Endodermal cell (in vitro differentiated cells): ENCODE measurements at regions not wholly inside any gene's neighbourhood (a gene's known extent, or its start where the extent isn't known, plus 50 kb on each side); places are given as distances from the start of the nearest gene placed in this dataset.

Source experiments
- DNase-seq: peaks from one replicate; pipeline ENCODE4 v3.0.0-alpha.2; 2017
- H3K27ac ChIP-seq: 2 replicates; pipeline ENCODE4 v1.5.1; 2013; ENCODE audit warnings: mild to moderate bottlenecking, low read depth, low read length, moderate library complexity
- H3K27me3 ChIP-seq: 2 replicates; pipeline ENCODE4 v1.6.1; 2013; ENCODE audit warnings: mild to moderate bottlenecking, low read length, moderate library complexity; ENCODE audit not compliant: insufficient read depth, control insufficient read depth, poor library complexity, severe bottlenecking
- H3K36me3 ChIP-seq: 2 replicates; pipeline ENCODE4 v1.7.0; 2013; ENCODE audit warnings: mild to moderate bottlenecking, low read length, moderate library complexity; ENCODE audit not compliant: control insufficient read depth, insufficient read depth
- H3K4me1 ChIP-seq: one replicate; pipeline ENCODE4 v1.7.0; 2013; ENCODE audit warnings: low read length; ENCODE audit not compliant: control insufficient read depth, insufficient read depth
- H3K4me3 ChIP-seq: 2 replicates; pipeline ENCODE4 v1.5.1; 2013; ENCODE audit warnings: mild to moderate bottlenecking, low read length, moderate library complexity
- H3K9ac ChIP-seq: 2 replicates; pipeline ENCODE4 v1.6.1; 2013; ENCODE audit warnings: mild to moderate bottlenecking, low read length, moderate library complexity; ENCODE audit not compliant: poor library complexity, severe bottlenecking; ENCODE audit errors: extremely low read depth
- H3K9me3 ChIP-seq: 2 replicates; pipeline ENCODE4 v1.6.1; 2013; ENCODE audit warnings: mild to moderate bottlenecking, low read length, moderate library complexity; ENCODE audit not compliant: control insufficient read depth
- H3K27ac Mint-ChIP-seq: 2 replicates; pipeline ENCODE4 v1.8.0; 2020; ENCODE audit warnings: mixed read lengths
- H3K27me3 Mint-ChIP-seq: 2 replicates; pipeline ENCODE4 v1.8.0; 2021; ENCODE audit warnings: mild to moderate bottlenecking, mixed read lengths; ENCODE audit not compliant: insufficient read depth
- H3K36me3 Mint-ChIP-seq: 2 replicates; pipeline ENCODE4 v1.8.0; 2020; ENCODE audit warnings: low read depth, mixed read lengths
- H3K4me1 Mint-ChIP-seq: 2 replicates; pipeline ENCODE4 v1.8.0; 2020; ENCODE audit warnings: mixed read lengths
- H3K4me3 Mint-ChIP-seq: 2 replicates; pipeline ENCODE4 v1.8.0; 2020; ENCODE audit warnings: mild to moderate bottlenecking, moderate library complexity, mixed read lengths
- H3K9me3 Mint-ChIP-seq: 2 replicates; pipeline ENCODE4 v1.8.0; 2020; ENCODE audit warnings: mild to moderate bottlenecking, mixed read lengths
- WGBS, 2 experiments: methylation state at CpG; one replicate each; pipeline versions ENCODE4 v1.1.5 to v1.1.7; 2013; ENCODE audit warnings: missing lambda C conversion rate in 2 of 2, mixed read lengths in 1 of 2; ENCODE audit not compliant: insufficient coverage in 1 of 2, insufficient read length in 1 of 2; 5-methylcytosine and 5-hydroxymethylcytosine counted together
- TF ChIP-seq, protein P1 (sequence below): fragments of 200-600 bp; sonication (generic); conservative IDR thresholded peaks from 2 replicates; pipeline ENCODE4 v1.5.0; 2021; ENCODE audit warnings: antibody characterized with exemption, mild to moderate bottlenecking

DNA sequence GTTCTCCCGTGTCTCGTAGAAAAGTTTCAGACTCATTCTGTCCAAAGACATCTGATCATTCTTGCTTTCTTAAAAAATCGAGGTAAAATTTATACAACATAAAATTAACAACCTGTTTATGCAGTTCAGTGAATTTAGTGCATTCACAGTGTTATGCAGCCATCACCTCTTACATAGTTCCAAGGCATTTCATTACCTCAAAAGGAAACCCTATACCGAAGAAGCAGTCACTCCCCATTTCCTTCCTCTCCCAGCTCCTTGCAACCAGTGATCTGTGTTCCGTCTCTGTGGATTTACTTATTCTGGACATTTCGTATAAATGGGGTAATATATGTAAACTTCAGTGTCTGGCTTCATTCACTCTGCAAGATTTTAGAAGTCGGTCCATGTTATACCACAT lies 103.5 kb upstream of the HS3ST3A1 start:
- no peak overlapping the region for H3K4me3 ChIP-seq
- no peaks in the 10 kb centered on the region for H3K4me1 Mint-ChIP-seq
- no peak for DNase-seq
- no peaks in the 10 kb centered on the region for H3K4me1 ChIP-seq
- no peak overlapping the region for H3K9ac ChIP-seq
- no peak overlapping the region for H3K27ac Mint-ChIP-seq
- no peaks in the 10 kb centered on the region for H3K36me3 ChIP-seq
- TF ChIP-seq, protein P1, sequence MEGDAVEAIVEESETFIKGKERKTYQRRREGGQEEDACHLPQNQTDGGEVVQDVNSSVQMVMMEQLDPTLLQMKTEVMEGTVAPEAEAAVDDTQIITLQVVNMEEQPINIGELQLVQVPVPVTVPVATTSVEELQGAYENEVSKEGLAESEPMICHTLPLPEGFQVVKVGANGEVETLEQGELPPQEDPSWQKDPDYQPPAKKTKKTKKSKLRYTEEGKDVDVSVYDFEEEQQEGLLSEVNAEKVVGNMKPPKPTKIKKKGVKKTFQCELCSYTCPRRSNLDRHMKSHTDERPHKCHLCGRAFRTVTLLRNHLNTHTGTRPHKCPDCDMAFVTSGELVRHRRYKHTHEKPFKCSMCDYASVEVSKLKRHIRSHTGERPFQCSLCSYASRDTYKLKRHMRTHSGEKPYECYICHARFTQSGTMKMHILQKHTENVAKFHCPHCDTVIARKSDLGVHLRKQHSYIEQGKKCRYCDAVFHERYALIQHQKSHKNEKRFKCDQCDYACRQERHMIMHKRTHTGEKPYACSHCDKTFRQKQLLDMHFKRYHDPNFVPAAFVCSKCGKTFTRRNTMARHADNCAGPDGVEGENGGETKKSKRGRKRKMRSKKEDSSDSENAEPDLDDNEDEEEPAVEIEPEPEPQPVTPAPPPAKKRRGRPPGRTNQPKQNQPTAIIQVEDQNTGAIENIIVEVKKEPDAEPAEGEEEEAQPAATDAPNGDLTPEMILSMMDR, result no peak
- no peaks in the 10 kb centered on the region for H3K9me3 ChIP-seq
- peaks cover 14% of the 10 kb centered on the region for H3K27me3 Mint-ChIP-seq
- H3K4me3 Mint-ChIP-seq, result no peak overlapping the region
- H3K36me3 Mint-ChIP-seq, result no peaks in the 10 kb centered on the region
- WGBS, 2 experiments, result 83 to 98% methylated on average over 4 to 6 of the region's 7 CpGs
- H3K27ac ChIP-seq, result no peak overlapping the region
- H3K27me3 ChIP-seq, result peaks cover 4% of the 10 kb centered on the region
- no peaks in the 10 kb centered on the region for H3K9me3 Mint-ChIP-seq

DNA sequence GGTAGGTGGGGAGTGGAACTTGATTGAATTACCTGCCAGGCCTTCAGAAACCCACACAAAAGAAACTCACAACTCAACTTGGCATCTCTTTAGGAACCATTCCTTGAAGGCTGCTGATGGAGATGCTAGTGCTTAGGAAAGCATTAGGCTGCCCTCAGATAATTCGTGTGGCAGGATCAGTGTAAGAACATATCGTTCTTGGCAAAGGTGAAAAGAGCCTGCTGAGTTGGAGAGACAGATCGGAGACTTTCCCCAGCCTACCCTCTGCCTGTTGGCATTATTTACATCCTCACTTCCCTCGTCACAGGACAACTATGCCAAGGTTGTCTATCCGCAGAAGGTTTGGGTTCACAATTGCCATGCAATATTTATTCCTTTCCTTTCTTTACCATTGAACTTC lies 120.0 kb upstream of the HS3ST3A1 start:
- Mint-ChIP-seq H3K27ac (no peak overlapping the region), H3K27me3 (peaks cover 4% of the 10 kb centered on the region), H3K9me3 (no peaks in the 10 kb centered on the region), H3K4me1 (peaks cover 18% of the 10 kb centered on the region), H3K36me3 (no peaks in the 10 kb centered on the region), H3K4me3 (no peak overlapping the region)
- H3K4me3 ChIP-seq, result no peak overlapping the region
- no peak overlapping the region for H3K27ac ChIP-seq
- no peaks in the 10 kb centered on the region for H3K4me1 ChIP-seq
- peaks cover 4% of the 10 kb centered on the region for H3K9me3 ChIP-seq
- H3K36me3 ChIP-seq, result no peaks in the 10 kb centered on the region
- H3K9ac ChIP-seq, result no peak overlapping the region
- no peaks in the 10 kb centered on the region for H3K27me3 ChIP-seq
- TF ChIP-seq, protein P1, result no peak
- 92 to 98% methylated on average over 5 of the region's 5 CpGs for WGBS, 2 experiments
- DNase-seq, result no peak

DNA sequence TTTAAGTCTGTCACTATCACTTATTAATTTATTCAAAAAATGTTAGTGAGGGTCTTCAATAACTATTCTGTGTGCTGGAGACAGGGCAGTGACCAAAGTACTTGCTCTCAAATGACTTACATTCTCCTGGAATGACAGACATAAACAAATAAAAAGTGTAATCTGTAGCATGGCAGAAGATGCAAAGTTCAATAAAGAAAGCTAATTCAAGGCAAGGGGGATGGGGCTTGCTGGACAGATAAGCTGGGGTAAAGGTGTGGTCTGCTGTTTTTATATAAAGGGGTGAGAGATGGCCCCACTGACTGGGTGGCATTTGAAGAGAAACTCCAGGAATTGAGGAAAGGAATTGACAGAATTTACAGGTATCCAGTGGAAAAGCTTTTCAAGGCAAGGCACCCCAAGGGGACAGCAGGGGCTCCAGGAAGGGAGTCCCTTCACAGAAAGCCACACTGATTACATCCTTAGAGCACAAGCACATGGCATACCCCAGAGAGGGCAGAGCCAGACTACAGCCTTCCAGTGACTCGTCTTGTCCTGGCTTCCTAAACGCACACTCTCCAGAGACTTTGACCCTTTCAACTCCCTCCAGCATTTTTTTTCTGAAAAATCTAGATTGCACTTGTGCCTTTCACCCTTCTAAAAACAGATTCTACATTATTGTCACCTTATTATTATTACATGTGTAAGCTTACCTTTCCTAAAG lies 123.7 kb upstream of the HS3ST3A1 start:
- Histone ChIP-seq H3K9me3 (no peaks in the 10 kb centered on the region), H3K36me3 (no peaks in the 10 kb centered on the region), H3K27ac (no peak overlapping the region), H3K4me3 (no peak overlapping the region), H3K27me3 (no peaks in the 10 kb centered on the region), H3K9ac (no peak overlapping the region), H3K4me1 (no peaks in the 10 kb centered on the region)
- H3K36me3 Mint-ChIP-seq, result no peaks in the 10 kb centered on the region
- no peak overlapping the region for H3K4me3 Mint-ChIP-seq
- H3K27me3 Mint-ChIP-seq, result no peaks in the 10 kb centered on the region
- no peak overlapping the region for H3K27ac Mint-ChIP-seq
- WGBS, 2 experiments, result 32 to 44% methylated on average over 2 of the region's 2 CpGs
- H3K4me1 Mint-ChIP-seq, result peaks cover 21% of the 10 kb centered on the region
- DNase-seq, result no peak
- H3K9me3 Mint-ChIP-seq, result no peaks in the 10 kb centered on the region
- TF ChIP-seq, protein P1, result no peak
